A673 (cell line): ENCODE measurements at regions not wholly inside any gene's neighbourhood (a gene's known extent, or its start where the extent isn't known, plus 50 kb on each side); places are given as distances from the start of the nearest gene placed in this dataset.

ENCODE experiments used
- BruUV-seq: library from RNA; stranded (reverse); fragments of 400-500 nt; replicated peaks from 2 replicates; lab custom pipeline; 2021; lab: Mats Ljungman, UMichigan
- CTCF ChIA-PET: fragments of 300-600 bp; sonication (Branson Sonifier 250); formaldehyde crosslinking; loops from one replicate; lab custom pipeline; 2022; ENCODE audit warnings: antibody characterized with exemption; lab: Charles Lee
- POLR2A ChIA-PET: fragments of 300-600 bp; sonication (Branson Sonifier 250); formaldehyde crosslinking; loops from one replicate; lab custom pipeline; 2022; ENCODE audit warnings: antibody characterized with exemption; ENCODE audit not compliant: low non-redundant PET; lab: Charles Lee
- DNase-seq: peaks from one replicate; pipeline ENCODE4 v3.0.0-alpha.2; 2015; ENCODE audit warnings: low spot score
- H3K27ac ChIP-seq: fragments of 200-600 bp; sonication (generic); 2 replicates; pipeline ENCODE4 v1.5.1; 2016; ENCODE audit warnings: mixed run types, low read depth, mild to moderate bottlenecking, mixed read lengths, antibody characterized with exemption, low read length; ENCODE audit not compliant: poor library complexity, severe bottlenecking
- H3K27me3 ChIP-seq: fragments of 200-600 bp; sonication (generic); replicated peaks from 2 replicates; pipeline ENCODE4 v1.6.1; 2017; ENCODE audit warnings: mixed run types, low read depth, mild to moderate bottlenecking, mixed read lengths, antibody characterized with exemption, low read length; ENCODE audit not compliant: insufficient read depth, poor library complexity
- H3K36me3 ChIP-seq: fragments of 200-600 bp; sonication (generic); 2 replicates; pipeline ENCODE4 v1.6.1; 2016; ENCODE audit warnings: mixed run types, mild to moderate bottlenecking, mixed read lengths, antibody characterized with exemption, low read length; ENCODE audit not compliant: insufficient read depth, poor library complexity, severe bottlenecking
- H3K4me1 ChIP-seq: fragments of 200-600 bp; sonication (generic); 2 replicates; pipeline ENCODE4 v1.6.1; 2017; ENCODE audit warnings: mixed run types, mild to moderate bottlenecking, mixed read lengths, antibody characterized with exemption, low read length; ENCODE audit not compliant: insufficient read depth, poor library complexity, severe bottlenecking
- H3K4me3 ChIP-seq: fragments of 200-600 bp; sonication (generic); 2 replicates; pipeline ENCODE4 v1.5.1; 2016; ENCODE audit warnings: low read depth, mixed run types, mild to moderate bottlenecking, mixed read lengths, low read length; ENCODE audit not compliant: poor library complexity, severe bottlenecking
- H3K9me3 ChIP-seq: fragments of 200-600 bp; sonication (generic); 2 replicates; pipeline ENCODE4 v1.6.1; 2016; ENCODE audit warnings: mixed run types, low read depth, mild to moderate bottlenecking, mixed read lengths, antibody characterized with exemption, low read length; ENCODE audit not compliant: poor library complexity, severe bottlenecking
- EZH2 ChIP-seq: fragments of 200-600 bp; sonication (generic); IDR thresholded peaks from 2 replicates; pipeline ENCODE4 v1.6.1; 2017; ENCODE audit warnings: borderline replicate concordance, low read depth, mild to moderate bottlenecking, mixed read lengths, antibody characterized with exemption, low read length; ENCODE audit not compliant: poor library complexity, severe bottlenecking
- intact Hi-C: fragments of 100-400 bp; cut with micrococcal nuclease; formaldehyde crosslinking; loops from one replicate; pipeline ENCODE4 v1.10.0; 2022; ENCODE audit not compliant: unreplicated experiment
- TF ChIP-seq, protein P1 (sequence below): fragments of 300-800, 200-600 bp; sonication (generic); conservative IDR thresholded peaks from 2 replicates; pipeline ENCODE4 v1.5.1; 2017; ENCODE audit warnings: low read depth, mild to moderate bottlenecking, antibody characterized with exemption, low read length, moderate library complexity, mixed read lengths

DNA sequence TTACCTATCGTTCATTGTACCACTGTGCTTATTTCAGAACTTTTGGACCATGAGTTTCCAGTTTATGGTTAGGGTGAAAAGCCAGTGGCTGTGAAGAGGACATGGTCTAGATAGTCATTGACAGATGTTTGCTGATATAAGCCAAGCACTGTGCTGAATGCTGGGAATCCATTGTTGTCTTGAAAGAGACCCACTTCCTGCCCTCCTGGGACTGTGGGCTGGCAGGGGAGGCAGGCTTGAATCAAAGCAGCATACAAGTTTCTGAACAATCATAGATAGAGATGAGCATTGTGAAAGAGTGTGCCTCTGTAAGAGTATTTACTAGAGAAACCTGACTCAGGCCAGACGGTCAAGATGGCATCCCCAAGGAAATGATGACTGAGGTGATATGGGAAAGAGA lies 73.4 kb downstream of the NMUR2 start:
- no peak overlapping the region for H3K4me3 ChIP-seq
- H3K4me1 ChIP-seq, result no peaks in the 10 kb centered on the region
- POLR2A ChIA-PET, result no interaction called here
- no peak overlapping the region for H3K27ac ChIP-seq
- CTCF ChIA-PET, result no interaction called here
- no peak for TF ChIP-seq EZH2
- TF ChIP-seq, protein P1, sequence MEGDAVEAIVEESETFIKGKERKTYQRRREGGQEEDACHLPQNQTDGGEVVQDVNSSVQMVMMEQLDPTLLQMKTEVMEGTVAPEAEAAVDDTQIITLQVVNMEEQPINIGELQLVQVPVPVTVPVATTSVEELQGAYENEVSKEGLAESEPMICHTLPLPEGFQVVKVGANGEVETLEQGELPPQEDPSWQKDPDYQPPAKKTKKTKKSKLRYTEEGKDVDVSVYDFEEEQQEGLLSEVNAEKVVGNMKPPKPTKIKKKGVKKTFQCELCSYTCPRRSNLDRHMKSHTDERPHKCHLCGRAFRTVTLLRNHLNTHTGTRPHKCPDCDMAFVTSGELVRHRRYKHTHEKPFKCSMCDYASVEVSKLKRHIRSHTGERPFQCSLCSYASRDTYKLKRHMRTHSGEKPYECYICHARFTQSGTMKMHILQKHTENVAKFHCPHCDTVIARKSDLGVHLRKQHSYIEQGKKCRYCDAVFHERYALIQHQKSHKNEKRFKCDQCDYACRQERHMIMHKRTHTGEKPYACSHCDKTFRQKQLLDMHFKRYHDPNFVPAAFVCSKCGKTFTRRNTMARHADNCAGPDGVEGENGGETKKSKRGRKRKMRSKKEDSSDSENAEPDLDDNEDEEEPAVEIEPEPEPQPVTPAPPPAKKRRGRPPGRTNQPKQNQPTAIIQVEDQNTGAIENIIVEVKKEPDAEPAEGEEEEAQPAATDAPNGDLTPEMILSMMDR, result no peak
- H3K36me3 ChIP-seq, result no peaks in the 10 kb centered on the region
- BruUV-seq, result no TSS peak
- no peaks in the 10 kb centered on the region for H3K27me3 ChIP-seq
- intact Hi-C loops, result no loop called here
- no peak for DNase-seq
- H3K9me3 ChIP-seq, result no peaks in the 10 kb centered on the region

DNA sequence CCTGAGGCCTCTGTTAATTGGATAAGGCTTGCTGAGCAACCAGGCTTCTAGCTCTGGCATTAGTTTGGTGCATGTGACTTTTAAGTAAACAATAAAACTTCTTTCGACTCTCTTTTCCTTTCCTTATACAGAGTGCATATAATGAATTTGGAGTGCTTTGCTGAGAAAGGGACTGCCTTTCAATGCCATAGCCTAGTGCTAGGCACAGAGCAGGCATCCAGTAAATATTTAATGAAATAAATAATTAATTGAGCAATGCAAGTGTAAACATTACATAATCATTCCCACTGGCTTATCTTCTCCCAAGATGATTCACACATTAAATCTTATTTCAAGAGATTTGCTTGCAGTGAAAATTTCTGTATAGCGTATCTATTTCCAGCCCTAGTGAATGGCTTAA lies 74.1 kb downstream of the NMUR2 start:
- Histone ChIP-seq H3K4me1 (no peaks in the 10 kb centered on the region), H3K9me3 (no peaks in the 10 kb centered on the region), H3K27me3 (no peaks in the 10 kb centered on the region), H3K4me3 (no peak overlapping the region), H3K36me3 (no peaks in the 10 kb centered on the region), H3K27ac (no peak overlapping the region)
- intact Hi-C loops, result no loop called here
- BruUV-seq, result no TSS peak
- TF ChIP-seq EZH2, result no peak
- TF ChIP-seq, protein P1, result no peak
- DNase-seq, result no peak
- ChIA-PET POLR2A (no interaction called here), CTCF (no interaction called here)

DNA sequence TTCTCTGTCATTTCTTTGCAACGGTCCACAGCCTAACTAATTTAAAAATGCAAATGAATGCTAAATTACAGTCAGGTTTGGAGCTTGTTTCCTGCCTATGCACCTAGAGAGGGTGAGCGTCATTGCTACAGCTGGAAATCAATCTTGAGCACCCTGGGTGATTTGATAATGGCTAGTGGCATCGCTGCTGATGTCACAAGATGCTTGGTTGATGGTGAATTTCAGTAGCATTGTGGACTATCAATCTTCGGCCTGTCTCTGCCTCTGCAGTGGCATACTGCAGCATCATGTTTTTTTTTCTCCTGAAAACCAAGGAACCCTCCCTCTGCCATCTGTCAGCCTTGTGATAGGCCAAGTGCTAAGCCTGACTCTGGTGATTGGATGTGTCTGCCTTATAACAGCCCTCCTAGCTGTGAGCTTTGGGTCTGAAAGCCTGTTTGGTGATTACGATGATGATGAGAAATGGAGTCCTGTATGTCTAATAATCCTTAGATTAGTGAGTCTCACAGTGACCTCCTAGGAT lies 75.3 kb downstream of the NMUR2 start:
- Histone ChIP-seq H3K4me3 (no peak overlapping the region), H3K27ac (no peak overlapping the region), H3K9me3 (no peaks in the 10 kb centered on the region), H3K36me3 (no peaks in the 10 kb centered on the region), H3K27me3 (no peaks in the 10 kb centered on the region), H3K4me1 (no peaks in the 10 kb centered on the region)
- DNase-seq, result no peak
- TF ChIP-seq, protein P1, result no peak
- TF ChIP-seq EZH2, result no peak
- ChIA-PET CTCF (no interaction called here), POLR2A (no interaction called here)
- intact Hi-C loops, result no loop called here
- no TSS peak for BruUV-seq
